IMR-90 (cell line): ENCODE measurements at regions not wholly inside any gene's neighbourhood (a gene's known extent, or its start where the extent isn't known, plus 50 kb on each side); places are given as distances from the start of the nearest gene placed in this dataset.

Experiments
- ATAC-seq: fragments of 200-7000 bp; cut with Tn5 transposase; 2 replicates; pipeline ENCODE4 v1.9.1; 2020; ENCODE audit warnings: low read depth, mild to moderate bottlenecking, moderate library complexity
- BruUV-seq: library from RNA; stranded (reverse); fragments of 400-500 nt; replicated peaks from 2 replicates; lab custom pipeline; 2021; lab: Mats Ljungman, UMichigan
- CTCF ChIA-PET: fragments of 300-600 bp; formaldehyde crosslinking; extraction: SDS; loops from one replicate; lab custom pipeline; 2021; ENCODE audit warnings: antibody characterized with exemption; lab: Yijun Ruan, JAX
- POLR2A ChIA-PET: fragments of 300-600 bp; sonication (Branson Sonifier 250); formaldehyde crosslinking; loops from one replicate; lab custom pipeline; 2022; ENCODE audit warnings: antibody characterized with exemption; ENCODE audit not compliant: unreplicated experiment; lab: Charles Lee
- DNase-seq: peaks from one replicate; pipeline ENCODE4 v3.0.0; 2013
- H2AFZ ChIP-seq: replicated peaks from 2 replicates; pipeline ENCODE3; 2013; ENCODE audit warnings: low read length, mild to moderate bottlenecking; ENCODE audit not compliant: poor library complexity
- H2AK5ac ChIP-seq: 2 replicates; pipeline ENCODE4 v1.6.1; 2013; ENCODE audit warnings: low read depth, low read length, inconsistent platforms
- H2AK9ac ChIP-seq: replicated peaks from 2 replicates; pipeline ENCODE3; 2013; ENCODE audit warnings: mild to moderate bottlenecking, low read depth, low read length, moderate library complexity; ENCODE audit not compliant: poor library complexity
- H2BK120ac ChIP-seq: 2 replicates; pipeline ENCODE4 v1.6.1; 2013; ENCODE audit warnings: low read depth, low read length, inconsistent platforms
- H2BK15ac ChIP-seq: 3 replicates; pipeline ENCODE4 v1.6.1; 2013; ENCODE audit warnings: low read depth, low read length, inconsistent platforms
- H2BK20ac ChIP-seq: 2 replicates; pipeline ENCODE4 v1.6.1; 2013; ENCODE audit warnings: low read depth, mild to moderate bottlenecking, inconsistent platforms, low read length, moderate library complexity
- H2BK5ac ChIP-seq: 2 replicates; pipeline ENCODE4 v1.6.1; 2013; ENCODE audit warnings: mild to moderate bottlenecking, low read depth, low read length, inconsistent platforms; ENCODE audit not compliant: poor library complexity, severe bottlenecking
- H3K14ac ChIP-seq: replicated peaks from 2 replicates; pipeline ENCODE4 v1.6.1; 2013; ENCODE audit warnings: low read depth, low read length, inconsistent platforms
- H3K18ac ChIP-seq: 2 replicates; pipeline ENCODE4 v1.6.1; 2013; ENCODE audit warnings: low read depth, low read length, control low read depth
- H3K23ac ChIP-seq: 2 replicates; pipeline ENCODE4 v1.6.1; 2013; ENCODE audit warnings: low read depth, low read length, inconsistent platforms
- H3K27ac ChIP-seq: 2 replicates; pipeline ENCODE4 v1.5.1; 2013; ENCODE audit warnings: mild to moderate bottlenecking, control low read depth, low read length; ENCODE audit not compliant: insufficient read depth
- H3K27me3 ChIP-seq: 2 replicates; pipeline ENCODE4 v1.6.1; 2013; ENCODE audit warnings: low read length; ENCODE audit not compliant: control insufficient read depth, insufficient read depth
- H3K36me3 ChIP-seq: 2 replicates; pipeline ENCODE4 v1.6.1; 2013; ENCODE audit warnings: low read length, mixed read lengths; ENCODE audit not compliant: control insufficient read depth, insufficient read depth
- H3K4ac ChIP-seq: 2 replicates; pipeline ENCODE4 v1.6.1; 2013; ENCODE audit warnings: low read depth, low read length, inconsistent platforms
- H3K4me1 ChIP-seq: 2 replicates; pipeline ENCODE4 v1.6.1; 2013; ENCODE audit warnings: low read length, mixed read lengths; ENCODE audit not compliant: control insufficient read depth, insufficient read depth
- H3K4me2 ChIP-seq: 2 replicates; pipeline ENCODE4 v1.6.1; 2013; ENCODE audit warnings: low read depth, mild to moderate bottlenecking, control low read depth, low read length, moderate library complexity
- H3K4me3 ChIP-seq: 2 replicates; pipeline ENCODE4 v1.5.1; 2013; ENCODE audit warnings: low read depth, mild to moderate bottlenecking, control low read depth, low read length, moderate library complexity; ENCODE audit not compliant: insufficient read depth
- H3K56ac ChIP-seq: 2 replicates; pipeline ENCODE4 v1.6.1; 2013; ENCODE audit warnings: low read length, inconsistent platforms; ENCODE audit not compliant: insufficient read depth; ENCODE audit errors: extremely low read depth
- H3K79me1 ChIP-seq, 2 experiments: 2 replicates each; pipeline ENCODE4 v1.6.1; 2013; ENCODE audit warnings: low read length in 2 of 2, inconsistent platforms in 1 of 2, low read depth in 1 of 2
- H3K9ac ChIP-seq: 2 replicates; pipeline ENCODE4 v1.6.1; 2013; ENCODE audit warnings: low read depth, low read length, control low read depth
- H3K9me1 ChIP-seq: 2 replicates; pipeline ENCODE4 v1.6.1; 2013; ENCODE audit warnings: low read length, inconsistent platforms; ENCODE audit not compliant: insufficient read depth
- H3K9me3 ChIP-seq: 2 replicates; pipeline ENCODE4 v1.6.1; 2013; ENCODE audit warnings: low read length; ENCODE audit not compliant: control insufficient read depth, insufficient read depth
- H4K20me1 ChIP-seq: 2 replicates; pipeline ENCODE4 v1.6.1; 2013; ENCODE audit warnings: low read length, inconsistent platforms; ENCODE audit not compliant: insufficient read depth
- H4K5ac ChIP-seq: 2 replicates; pipeline ENCODE4 v1.6.1; 2013; ENCODE audit warnings: mild to moderate bottlenecking, low read depth, low read length, control low read depth
- H4K8ac ChIP-seq, 2 experiments: 2 replicates each; pipeline ENCODE4 v1.6.1; 2013; ENCODE audit warnings: low read depth in 2 of 2, low read length in 2 of 2, control low read depth in 1 of 2, inconsistent platforms in 1 of 2
- H4K91ac ChIP-seq: 2 replicates; pipeline ENCODE4 v1.6.1; 2013; ENCODE audit warnings: low read depth, low read length, inconsistent platforms; ENCODE audit not compliant: insufficient read depth
- CEBPB ChIP-seq: IDR thresholded peaks from 2 replicates; pipeline ENCODE4 v1.6.1; 2012; ENCODE audit warnings: low read depth, low read length, improper control_type of control experiment
- CHD1 ChIP-seq: IDR thresholded peaks from 2 replicates; pipeline ENCODE4 v1.6.1; 2012; ENCODE audit warnings: low read depth, low read length, improper control_type of control experiment
- WGBS, 2 experiments: methylation state at CpG; one replicate each; pipeline versions ENCODE4 v1.1.5 to v1.1.7; 2013; ENCODE audit warnings: missing lambda C conversion rate in 2 of 2; ENCODE audit not compliant: insufficient read length in 1 of 2; ENCODE audit errors: extremely low coverage in 2 of 2; 5-methylcytosine and 5-hydroxymethylcytosine counted together
- dilution Hi-C: fragments of 300-500 bp; cut with HindIII; formaldehyde crosslinking; loops from one replicate; pipeline ENCODE4 v1.14.3; 2018; ENCODE audit warnings: low sequenced_read_pairs; ENCODE audit not compliant: unreplicated experiment
- in situ Hi-C: fragments of 300-500 bp; cut with MboI; formaldehyde crosslinking; loops from 3 replicates; pipeline ENCODE4 v1.14.3; 2019; ENCODE audit warnings: low sequenced_read_pairs, inconsistent platforms, mixed read lengths
- intact Hi-C: fragments of 100-400 bp; cut with micrococcal nuclease; formaldehyde crosslinking; loops from 2 replicates; pipeline ENCODE4 v1.10.0; 2022

- TF ChIP-seq CEBPB (peak; percentile 66), CHD1 (no peak)
- H3K23ac ChIP-seq, result no peak overlapping the region
Measured at GRCh38 chr2:193749485-193749884, 1554.8 kb upstream of the TMEFF2 start.

More at GRCh38 chr2:193749485-193749884, 1554.8 kb upstream of the TMEFF2 start:
- dilution Hi-C loops, result no loop called here
- H3K18ac ChIP-seq, result no peak overlapping the region
- no peaks in the 10 kb centered on the region for H4K20me1 ChIP-seq
- in situ Hi-C loops, result no loop called here
- H3K36me3 ChIP-seq, result no peaks in the 10 kb centered on the region
- H2BK20ac ChIP-seq, result no peak overlapping the region
- intact Hi-C loops, result no loop called here
- H3K9ac ChIP-seq, result no peak overlapping the region
- H4K91ac ChIP-seq, result no peak overlapping the region
- no peak overlapping the region for H4K5ac ChIP-seq
- H3K4me1 ChIP-seq, result no peaks in the 10 kb centered on the region
- H3K27ac ChIP-seq, result no peak overlapping the region
- H2BK120ac ChIP-seq, result no peak overlapping the region
- no peak overlapping the region for H3K4me2 ChIP-seq
- H2BK15ac ChIP-seq, result no peak overlapping the region
- no CpG with 5 or more reads among the region's 2 CpGs for WGBS, 2 experiments
- CTCF ChIA-PET, result no interaction called here
- no peaks in the 10 kb centered on the region for H3K27me3 ChIP-seq
- H3K56ac ChIP-seq, result no peak overlapping the region
- no TSS peak for BruUV-seq
- no peak for ATAC-seq
- no peak overlapping the region for H2AK9ac ChIP-seq
- no peak overlapping the region for H3K14ac ChIP-seq
- H3K9me3 ChIP-seq, result no peaks in the 10 kb centered on the region; the same call in 1 of the 2 replicates
- H3K9me1 ChIP-seq, result no peaks in the 10 kb centered on the region
- POLR2A ChIA-PET, result interaction anchor here (0.6 kb wide), 1 partner anchor 777 kb away, joined by 4 read pairs; no protein-coding TSS in a partner anchor
- no peak overlapping the region for H2BK5ac ChIP-seq
- no peak overlapping the region for H3K4me3 ChIP-seq
- no peak for DNase-seq
- H3K4ac ChIP-seq, result no peak overlapping the region
- H3K79me1 ChIP-seq, result no peaks in the 10 kb centered on the region
- H4K8ac ChIP-seq, result no peak overlapping the region
- no peak overlapping the region for H2AFZ ChIP-seq
- H2AK5ac ChIP-seq, result no peak overlapping the region
